Posterior cingulate gyrus (tissue), 11 donors: ENCODE measurements at regions not wholly inside any gene's neighbourhood (a gene's known extent, or its start where the extent isn't known, plus 50 kb on each side); places are given as distances from the start of the nearest gene placed in this dataset.

Experiments used
- DNase-seq, 10 donors: peaks; one replicate each; pipeline versions ENCODE4 v3.0.0 to v3.0.0-alpha.2; 2020 to 2021; ENCODE audit warnings: mixed read lengths in 3 of 10
- intact Hi-C: fragments of 100-400 bp; cut with DNase I; formaldehyde crosslinking; loops from one replicate; pipeline ENCODE4 v1.15.1; 2023

DNA sequence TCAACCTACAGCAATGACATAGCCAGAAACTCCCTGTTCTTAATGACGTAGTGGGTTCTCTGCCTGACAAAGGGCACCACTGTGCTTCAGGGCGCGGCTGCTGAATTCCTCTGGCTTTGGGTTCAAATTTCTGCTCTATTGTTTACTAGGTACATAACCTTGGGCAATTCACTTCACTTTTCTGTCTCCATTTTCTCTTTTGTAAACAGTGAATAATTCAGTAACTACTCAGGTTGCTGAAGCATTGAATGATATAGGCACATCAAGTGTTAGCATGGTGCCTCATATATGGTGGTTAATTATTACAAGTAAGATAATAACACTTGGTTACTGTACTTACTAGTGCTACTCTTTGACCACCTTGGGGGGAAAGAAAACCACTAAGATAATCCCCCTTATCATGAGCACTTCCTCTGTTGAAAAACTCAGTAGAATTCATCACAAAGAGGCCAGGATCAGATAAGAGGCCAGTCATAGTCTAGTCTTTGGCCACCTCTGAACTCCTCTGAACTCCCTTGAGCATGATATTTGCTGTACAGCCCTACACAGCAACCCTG, 92.0 kb upstream of the AHR start:
- intact Hi-C loops = no loop called here
- no peak for DNase-seq

DNA sequence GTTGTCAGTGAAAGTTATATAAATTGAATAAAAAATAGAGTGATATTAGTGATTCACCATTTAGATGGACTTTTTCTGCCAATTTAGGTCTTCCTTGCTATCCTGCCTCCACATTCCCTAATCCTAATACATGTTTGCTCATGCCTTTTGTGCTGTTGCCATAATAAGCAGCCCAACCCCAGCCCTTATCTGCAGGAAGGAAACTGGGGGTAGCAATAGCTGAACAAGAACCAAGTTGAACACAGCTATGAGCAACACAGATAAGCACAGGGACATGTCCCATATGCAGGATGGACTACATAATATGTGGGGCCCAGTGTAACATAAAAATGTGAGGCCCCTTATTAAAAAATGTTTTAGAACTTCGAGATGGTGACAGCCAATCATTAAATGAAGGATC, 91.2 kb upstream of the AHR start:
- DNase-seq = no peak
- intact Hi-C loops = no loop called here

DNA sequence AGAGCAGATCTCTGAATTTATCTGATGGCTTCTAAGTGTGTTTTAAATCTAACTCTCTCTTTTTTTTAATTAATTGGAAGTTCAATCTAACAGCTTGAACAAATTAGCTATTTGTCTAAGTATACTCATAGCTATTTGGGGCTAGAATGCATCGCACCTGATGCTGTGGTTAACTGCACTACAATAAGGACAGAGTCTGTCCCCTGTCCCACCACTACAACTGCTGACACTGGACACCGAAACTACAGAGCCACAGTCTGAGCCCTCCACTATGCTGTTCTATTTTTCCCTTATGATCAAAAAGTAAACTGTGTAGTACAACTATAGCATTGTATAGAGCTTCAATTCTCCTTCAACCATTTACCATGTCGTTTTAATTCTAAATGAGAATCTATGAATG, 89.4 kb upstream of the AHR start:
- DNase-seq = no peak
- intact Hi-C loops = no loop called here

DNA sequence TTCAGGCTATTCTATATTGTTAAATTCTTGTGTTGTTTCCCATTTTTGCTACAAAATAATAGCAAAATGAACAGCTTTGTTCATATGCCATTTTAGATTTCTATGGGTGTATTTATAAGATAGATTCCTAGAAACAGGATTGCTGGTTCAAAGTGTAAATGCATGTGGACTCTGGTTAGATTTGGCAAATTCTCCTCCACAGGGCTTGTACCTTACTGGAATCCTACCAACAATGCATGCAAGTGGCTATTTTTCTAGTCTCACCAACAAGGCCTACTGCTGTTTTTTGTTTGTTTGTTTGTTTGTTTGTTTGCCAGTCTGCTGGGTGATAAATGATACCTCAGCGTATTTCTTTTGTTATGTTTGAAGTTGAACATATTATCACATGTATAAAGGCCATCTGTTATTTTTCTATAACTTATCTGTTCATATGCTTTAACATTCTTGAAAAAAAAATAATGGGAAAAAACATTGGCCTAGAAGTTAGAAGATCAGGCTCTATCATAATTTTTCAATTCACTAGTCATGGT, 87.1 kb upstream of the AHR start:
- DNase-seq = no peak
- intact Hi-C loops = no loop called here

DNA sequence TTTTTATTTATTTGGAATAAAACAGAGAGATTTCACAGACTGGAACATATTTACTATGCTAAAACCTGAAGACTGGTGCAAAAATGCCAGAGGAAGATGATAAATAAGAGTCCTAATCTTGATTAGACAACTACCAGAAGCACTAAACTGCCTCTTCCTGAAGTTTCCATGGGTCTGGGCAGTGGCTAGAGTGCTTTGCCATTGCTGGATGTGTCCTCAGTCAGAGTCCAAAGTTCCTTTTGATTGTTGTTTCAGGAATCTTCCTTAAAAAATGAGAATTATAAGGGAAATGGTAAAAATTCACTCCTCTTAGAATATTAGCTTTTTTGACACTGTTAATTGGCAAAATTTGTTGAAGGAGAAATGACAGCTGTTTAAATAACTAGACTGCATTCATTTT, 86.3 kb upstream of the AHR start:
- no peak for DNase-seq
- intact Hi-C loops = no loop called here

DNA sequence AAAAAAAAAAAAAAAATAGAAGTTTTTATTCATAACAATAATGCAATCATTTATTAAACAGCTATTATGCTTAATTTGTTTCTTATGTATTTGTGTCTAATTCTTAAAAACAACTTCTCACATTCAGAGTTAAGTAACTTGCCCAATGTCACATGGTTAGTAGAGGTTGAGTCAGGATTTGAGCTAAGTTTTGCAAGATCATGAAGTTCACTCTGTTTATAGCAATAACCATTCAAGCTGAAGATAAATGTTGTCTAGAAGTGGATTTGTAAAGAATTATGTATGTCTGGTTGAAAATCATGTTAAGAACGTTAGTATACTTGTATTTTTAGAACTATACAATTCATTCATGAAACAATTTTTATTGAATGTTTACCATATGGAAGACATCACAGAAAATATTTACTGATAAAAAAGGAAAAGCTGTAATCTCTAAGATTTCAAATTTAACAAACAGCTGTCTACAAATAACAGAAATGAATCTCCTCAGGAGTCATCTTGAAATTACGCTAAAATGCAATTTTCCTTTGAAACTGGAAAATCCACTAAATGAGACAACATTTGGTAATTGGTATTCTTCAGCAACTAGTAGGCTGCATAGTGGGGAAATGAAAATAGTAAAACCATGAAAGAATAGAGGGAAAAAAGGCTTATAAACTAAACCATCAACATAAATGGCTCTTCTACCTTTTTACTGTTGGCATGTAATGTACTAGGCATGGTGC, 70.5 kb upstream of the AHR start:
- DNase-seq = no peak
- intact Hi-C loops = no loop called here

DNA sequence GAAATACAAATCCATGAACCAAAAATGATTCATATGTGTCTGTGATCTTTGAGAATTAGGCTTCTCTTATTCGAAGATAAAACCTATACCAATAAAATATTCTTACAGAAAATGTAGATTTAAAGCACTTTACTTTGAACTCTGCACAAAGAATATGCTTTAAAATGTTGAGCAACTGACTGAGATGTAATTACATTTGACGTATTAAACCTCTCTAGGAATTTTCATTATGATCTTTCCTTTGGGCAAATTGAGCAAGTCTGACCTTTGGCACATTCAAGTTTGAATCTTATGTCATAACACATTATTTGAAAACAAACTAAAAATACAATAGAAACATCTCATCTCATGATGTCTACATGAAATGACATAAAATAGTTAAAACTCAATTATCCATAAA, 69.2 kb upstream of the AHR start:
- no peak for DNase-seq
- intact Hi-C loops = no loop called here

DNA sequence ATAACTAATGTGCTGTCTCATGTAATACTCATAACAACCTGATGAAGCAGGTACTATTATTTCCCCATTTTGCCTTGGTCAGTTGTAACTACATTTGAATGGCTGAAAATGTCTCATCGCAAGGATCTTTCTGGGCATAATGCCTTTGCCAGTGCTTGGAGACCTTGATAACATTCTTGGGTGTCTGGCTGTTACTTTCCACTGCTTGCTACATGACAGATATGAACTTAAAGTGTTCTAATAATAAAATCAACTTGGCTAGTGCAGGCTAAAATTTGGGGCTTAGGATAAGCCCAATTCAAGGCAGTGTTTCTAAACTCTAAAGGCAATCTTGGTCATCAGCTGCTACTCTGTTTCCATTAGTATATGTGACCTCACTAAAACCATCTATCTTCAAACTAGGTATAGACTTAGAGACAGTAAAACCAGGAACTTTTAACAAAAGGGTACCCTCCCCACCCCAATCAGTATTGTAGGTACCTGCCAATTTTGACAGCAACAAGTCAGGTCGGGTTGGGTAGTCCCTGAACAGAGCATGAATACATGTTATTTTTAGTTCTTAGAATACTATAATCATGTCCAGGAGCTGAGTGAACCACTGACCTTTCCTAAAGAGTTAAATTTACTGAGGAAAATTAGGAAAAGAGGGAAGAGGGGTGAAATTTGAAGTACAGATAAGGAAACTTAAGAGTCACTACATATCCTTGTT, 68.2 kb upstream of the AHR start:
- DNase-seq = no peak
- intact Hi-C loops = no loop called here

DNA sequence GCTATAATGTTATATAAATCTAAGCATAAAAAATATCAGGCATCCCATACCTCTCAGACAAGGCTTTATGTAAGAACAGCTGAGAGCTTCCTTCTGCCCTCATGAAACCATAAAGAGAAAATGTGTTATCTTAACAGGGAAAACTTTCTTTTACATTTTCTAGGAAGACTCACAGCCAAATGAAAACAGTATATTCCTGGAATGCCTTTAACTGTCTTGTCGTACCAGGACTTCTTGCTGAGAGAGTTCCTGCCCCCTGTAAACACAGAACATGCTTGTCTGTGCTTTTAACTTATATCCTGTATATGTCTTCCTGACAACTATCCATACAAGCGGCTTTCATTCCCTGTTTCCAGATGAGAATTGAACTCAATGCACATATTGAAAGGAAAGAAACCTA, 64.8 kb upstream of the AHR start:
- no peak for DNase-seq
- intact Hi-C loops = no loop called here

DNA sequence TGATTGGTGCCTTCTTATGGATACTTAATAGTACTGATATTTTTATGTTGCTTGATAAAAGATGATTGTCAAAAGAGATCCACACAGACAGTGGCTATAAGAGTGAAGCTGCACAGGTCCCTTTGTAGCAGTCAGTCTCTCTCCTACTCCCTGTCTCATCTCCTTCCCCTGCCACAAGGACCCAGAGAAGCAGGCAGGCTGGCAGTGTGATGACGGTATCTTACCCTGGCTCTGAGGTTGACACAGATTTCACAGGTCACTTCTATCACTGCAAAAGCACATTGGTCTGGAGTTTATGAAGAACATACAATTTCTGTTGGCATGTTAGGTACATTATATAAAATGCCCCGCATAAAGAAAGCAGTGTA, 64.4 kb upstream of the AHR start:
- intact Hi-C loops = no loop called here
- DNase-seq = no peak

DNA sequence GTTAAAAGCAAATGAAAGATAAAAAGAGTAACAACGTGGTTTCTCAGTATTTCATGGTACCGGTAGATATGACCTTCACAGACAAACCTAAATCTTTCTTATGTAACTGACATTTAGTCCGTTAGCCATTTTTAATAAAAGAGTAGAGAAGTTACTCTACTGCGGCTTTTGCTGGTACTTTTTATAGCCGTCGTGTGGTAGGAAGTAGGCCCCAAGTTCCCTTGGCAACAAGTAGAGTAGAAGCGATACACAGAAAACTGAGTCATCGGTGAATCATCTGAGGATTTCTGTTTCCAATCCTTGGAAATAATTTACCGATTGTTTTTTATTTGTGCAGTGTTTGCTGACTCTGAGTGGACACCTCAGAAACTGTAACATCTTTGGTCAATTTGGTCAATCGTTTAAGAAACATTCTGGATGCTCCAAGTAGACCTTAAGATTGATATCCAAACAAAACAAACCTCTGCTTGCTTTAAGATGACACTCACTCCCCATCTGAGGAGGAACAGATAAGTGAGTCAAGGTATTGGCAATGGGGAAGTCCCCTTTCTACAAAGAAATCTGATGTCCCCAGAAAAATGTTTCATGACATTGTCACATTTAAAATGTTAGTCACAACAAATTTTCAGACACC, 63.9 kb upstream of the AHR start:
- DNase-seq = peak in 3 of 10 donors; percentile 7 to 72 (median 28)
- intact Hi-C loops = no loop called here

DNA sequence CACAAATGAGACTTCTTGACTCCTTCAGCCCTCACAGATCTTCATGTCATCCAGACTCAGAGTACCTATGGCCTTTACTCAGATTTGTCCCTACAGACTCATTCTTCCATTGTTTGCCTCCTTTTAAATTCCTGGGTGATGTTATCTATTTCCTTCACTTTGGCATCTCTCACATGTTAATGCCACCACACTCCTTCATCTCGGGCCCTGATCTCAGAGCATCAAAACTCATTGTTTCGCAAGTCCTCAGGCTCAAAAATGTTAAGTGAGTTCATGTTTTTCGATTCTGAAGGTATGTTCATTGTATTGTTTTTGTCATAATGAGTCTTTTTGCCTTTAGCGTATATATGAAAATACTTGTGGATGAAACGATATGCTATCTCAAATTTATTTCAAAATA, 62.3 kb upstream of the AHR start:
- intact Hi-C loops = no loop called here
- no peak for DNase-seq

DNA sequence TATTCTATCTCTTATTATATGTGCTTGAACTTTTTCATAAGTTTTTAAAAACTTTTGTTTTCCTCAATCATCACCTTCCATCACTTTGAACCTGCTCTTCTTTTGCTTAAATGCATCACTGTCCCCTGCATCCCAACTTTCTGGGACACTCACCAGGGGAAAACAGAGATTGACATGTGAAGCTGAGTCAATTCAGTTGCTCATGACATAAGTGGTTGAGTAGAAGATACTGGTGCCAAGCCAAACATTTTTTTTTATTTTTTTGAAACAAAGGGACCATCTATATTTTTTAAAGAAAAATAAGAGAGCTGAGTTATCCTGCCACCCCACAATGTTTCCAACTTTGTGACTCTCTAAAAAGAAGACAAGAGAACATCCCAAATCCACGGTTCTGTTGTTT, 61.8 kb upstream of the AHR start:
- no peak for DNase-seq
- intact Hi-C loops = no loop called here

DNA sequence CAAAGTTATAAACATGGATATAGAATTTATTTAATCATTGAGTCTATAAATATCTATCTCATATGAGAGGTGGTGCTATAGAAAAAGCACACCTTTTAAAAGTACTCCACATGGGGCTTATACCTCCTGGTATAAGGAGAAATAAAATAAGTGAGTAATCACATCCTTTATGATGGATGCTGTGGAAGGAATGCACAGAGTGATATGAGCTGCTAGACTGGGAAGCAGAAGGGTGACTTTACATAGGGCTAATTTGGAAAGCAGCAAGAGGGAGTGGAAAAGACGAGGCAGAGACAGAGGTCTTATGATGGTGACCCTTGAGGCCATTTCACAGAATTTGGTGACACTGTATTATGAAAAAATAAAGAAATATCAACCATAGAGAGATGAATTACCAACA, 59.4 kb upstream of the AHR start:
- DNase-seq = no peak
- intact Hi-C loops = no loop called here

DNA sequence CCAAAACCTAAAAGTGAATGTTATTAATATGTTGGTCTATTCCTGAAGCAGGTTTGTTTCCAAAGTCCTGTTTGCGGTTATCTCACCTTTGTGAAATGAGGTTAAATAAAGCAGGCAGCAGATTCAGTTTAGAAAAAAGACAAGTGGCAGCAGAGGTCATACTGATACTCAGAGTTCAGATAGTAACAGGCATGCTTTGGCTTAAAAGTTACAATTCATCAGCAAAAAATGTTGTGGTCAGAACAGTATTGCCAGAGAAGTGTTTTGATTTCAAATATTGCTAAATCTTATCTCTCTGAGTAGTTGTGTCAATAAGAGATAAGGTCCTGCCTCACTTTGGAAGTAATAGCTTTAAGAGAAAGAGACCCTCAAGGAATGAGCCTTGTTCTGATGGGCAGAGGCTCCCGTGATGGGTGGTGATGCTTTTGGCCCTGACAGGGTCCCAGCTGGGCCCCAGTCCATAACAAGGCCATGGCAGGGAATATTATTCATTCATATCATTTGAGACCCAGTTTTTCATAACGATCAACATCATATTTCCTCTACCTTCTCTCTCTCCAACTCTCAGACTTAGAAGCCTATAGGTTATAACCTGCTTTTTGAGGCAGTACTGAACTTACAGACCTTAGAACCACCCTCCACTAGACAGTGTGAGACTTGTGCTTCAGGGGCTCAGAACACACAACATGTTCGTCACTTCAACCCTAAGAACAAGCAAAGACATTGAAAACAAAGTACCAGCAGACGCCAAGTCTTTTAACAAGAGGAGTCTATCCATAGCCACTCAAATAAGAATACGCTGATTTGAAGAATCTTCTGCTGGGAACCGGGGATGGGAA, 58.5 kb upstream of the AHR start:
- intact Hi-C loops = no loop called here

DNA sequence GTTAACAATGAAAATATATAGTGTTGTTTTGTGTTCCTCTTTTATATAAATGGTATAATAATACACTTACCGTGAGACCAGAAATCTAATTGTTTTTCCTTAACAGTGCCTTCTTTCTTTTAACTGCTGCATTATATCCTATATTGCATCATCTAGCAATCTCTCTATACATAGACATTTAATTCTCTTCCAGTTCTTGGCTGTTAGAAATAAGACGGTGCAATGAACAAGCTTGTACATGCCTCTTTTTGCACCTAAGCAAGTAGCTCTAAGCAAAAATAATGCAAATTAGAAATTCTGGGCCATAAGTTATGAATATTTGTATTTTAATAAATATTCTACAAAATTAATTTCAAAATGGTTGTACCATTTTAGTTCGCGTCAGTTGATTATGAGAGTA, 55.9 kb upstream of the AHR start:
- intact Hi-C loops = no loop called here
- no peak for DNase-seq

More for the DNA sequence above, 58.5 kb upstream of the AHR start:
- no peak for DNase-seq

DNA sequence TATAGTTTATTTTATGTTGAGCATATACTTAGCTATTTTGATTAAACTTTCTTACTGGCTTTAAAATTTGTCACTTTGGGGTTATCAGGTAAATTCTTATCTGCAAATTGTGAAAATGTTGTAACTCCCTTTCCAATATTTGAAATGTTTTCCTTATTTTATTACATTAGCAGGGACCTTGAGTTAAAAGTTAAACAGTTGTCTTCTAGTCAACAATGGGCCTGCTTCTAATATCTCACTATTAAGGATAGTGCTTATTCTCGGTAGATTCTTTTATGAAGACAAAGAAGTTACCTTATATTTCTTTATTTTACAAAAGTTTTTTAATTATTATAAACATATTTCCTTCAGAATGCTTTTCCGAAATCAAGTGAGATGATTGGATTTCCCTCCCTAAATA, 53.7 kb upstream of the AHR start:
- DNase-seq = no peak
- intact Hi-C loops = no loop called here

DNA sequence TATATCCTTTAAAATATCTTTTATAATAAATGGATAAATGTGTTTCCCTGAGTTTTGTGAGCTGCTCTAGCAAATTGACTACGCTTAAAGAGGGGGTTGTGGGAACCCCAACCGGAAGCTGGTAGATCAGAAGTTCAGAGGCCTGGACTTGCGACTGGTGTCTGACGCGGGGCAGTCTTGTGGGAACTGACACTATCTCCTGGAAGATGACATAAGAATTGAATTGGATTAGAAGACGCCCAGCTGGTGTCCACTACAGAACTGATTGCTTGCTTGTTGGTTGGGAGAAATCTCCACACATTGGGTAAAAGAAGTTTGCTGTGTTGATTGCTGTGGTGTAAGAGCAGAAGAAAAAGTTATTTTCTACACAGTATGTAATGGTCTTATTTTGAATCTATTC, 51.1 kb upstream of the AHR start:
- intact Hi-C loops = no loop called here
- no peak for DNase-seq

DNA sequence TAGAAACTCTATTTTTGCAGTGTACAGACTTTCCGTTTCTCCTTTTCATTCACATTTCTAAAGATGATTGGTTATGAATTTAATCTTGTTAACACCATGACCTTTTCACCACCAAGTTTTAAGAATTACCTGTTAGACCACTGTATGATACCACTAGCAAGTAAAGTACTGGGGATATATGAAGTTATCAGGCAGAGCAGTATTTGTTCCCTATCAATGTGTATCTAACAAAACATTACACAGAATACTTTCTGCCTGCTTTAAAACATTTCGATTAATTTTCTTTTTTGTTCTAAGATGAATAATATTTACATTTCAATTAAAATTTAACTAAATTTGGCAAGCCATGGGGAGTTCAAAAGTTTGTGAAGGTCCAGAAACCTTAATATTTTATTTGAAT, 49.9 kb upstream of the AHR start:
- DNase-seq = no peak
- intact Hi-C loops = no loop called here
